Caki2 (cell line): ENCODE measurements at regions not wholly inside any gene's neighbourhood (a gene's known extent, or its start where the extent isn't known, plus 50 kb on each side); places are given as distances from the start of the nearest gene placed in this dataset.

Experiments
- DNase-seq: peaks from one replicate; pipeline ENCODE4 v3.0.0-alpha.2; 2015; ENCODE audit warnings: low read depth
- in situ Hi-C: cut with HindIII; loops from 2 replicates; pipeline ENCODE4 v1.10.0; 2016; ENCODE audit warnings: low sequenced_read_pairs, low pct_unique_long_range_greater_than_20kb, mixed read lengths

DNA sequence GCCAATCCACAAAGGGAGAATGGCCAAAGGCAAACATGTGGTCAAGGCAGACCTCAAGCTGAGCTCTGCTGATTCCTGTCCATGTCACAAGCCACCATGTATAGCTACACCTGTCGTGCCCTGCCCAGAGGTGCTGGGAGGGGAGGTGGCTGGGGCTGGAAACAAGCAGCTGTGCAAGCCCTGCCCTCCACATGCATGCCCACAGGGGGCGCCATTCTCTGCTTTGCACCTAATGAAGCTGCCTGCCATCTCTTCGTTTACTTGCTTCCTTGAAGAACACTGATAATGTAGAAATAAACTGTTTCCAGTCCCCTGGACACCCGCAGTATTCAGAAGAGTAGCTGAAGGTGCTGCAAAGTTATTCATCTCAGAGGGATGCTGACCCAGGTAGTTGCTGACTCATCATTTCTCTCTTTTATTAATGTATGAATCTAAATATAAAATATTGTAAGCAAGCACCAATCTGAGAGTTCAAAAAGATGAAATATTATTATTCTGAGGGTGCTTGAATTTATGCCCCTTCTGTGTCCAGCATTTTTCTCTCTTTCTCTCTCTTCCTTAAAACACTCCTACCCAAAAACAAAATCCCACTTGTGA lies 278.6 kb downstream of the ADGRA3 start:
- DNase-seq, result no peak
- in situ Hi-C loops, result no loop called here

DNA sequence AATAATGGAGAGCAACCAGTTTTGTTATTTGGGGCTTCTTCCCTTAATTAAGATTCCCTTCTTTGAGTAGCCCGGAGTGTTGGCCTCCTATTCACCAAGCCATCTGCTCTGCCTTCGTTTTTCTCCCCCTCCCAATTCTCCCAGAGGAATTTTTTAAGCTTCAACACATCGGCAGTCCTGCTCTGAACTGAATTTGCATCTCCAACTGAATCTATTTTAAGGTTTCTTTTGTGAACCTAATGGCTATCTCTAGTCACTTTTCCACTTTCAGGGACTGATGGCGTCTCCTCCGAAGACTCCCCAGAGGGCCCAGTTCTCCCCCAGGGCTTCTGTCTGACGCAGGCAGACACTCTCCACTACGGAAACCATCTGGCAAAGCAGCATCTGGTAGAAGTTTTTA lies 280.2 kb downstream of the ADGRA3 start:
- in situ Hi-C loops, result no loop called here
- no peak for DNase-seq

DNA sequence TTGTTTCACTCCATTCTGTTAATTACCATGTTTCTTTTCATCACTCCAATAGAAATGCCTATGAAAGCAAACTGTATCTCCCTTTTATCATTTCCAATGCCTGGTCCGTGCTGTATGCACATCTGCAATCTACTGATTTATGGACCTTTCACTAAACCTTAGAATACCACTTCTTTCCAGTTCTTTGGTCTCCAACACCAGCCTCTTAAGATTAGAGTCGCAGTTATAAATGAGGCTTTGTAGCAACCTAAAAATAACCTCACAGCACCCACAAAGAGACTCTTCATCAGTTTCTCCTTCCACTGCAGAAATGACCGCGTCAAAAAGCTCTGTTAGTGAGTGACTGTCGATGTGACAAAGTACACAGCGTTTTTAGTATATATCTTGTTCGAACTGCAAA lies 282.6 kb downstream of the ADGRA3 start:
- in situ Hi-C loops, result no loop called here
- no peak for DNase-seq

DNA sequence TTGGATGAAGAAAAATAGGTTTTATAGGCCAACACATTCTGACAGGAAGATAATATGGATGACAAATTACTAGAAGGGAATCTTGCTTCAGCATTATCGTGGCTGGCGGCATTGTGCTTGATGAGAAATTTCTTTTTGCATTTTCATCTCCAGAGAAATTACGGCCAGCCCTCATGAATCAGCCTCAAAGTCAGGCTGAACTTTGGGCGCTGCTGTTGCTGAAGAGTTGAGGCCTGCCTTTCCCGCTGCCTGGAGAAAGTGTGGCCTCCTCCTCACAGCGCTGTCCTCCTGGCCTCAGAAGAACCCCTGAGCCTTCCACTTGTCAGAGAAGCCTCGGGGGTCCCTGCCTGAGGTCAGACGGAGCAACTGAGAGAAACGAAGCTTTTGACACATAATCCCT lies 272.4 kb upstream of the KCNIP4 start:
- in situ Hi-C loops, result no loop called here
- no peak for DNase-seq

DNA sequence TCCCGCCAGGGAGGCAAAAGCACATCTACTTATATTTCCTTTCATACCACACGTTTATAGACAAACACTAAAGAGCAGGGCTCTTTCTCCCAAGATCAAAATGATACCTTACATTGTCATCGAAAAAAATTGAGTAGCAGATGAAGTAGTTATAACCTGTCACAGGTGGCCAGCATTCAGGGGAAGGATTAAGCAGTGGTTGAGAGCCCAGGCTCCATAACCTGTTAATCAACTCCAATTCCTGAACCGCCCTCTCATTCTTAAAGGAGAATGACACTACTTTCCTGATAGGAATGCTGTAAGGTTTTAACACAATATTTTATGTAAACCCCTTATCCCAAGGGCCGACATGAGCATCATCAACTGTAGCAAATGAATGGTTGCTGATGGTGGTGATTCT lies 268.9 kb upstream of the KCNIP4 start:
- in situ Hi-C loops, result no loop called here

DNA sequence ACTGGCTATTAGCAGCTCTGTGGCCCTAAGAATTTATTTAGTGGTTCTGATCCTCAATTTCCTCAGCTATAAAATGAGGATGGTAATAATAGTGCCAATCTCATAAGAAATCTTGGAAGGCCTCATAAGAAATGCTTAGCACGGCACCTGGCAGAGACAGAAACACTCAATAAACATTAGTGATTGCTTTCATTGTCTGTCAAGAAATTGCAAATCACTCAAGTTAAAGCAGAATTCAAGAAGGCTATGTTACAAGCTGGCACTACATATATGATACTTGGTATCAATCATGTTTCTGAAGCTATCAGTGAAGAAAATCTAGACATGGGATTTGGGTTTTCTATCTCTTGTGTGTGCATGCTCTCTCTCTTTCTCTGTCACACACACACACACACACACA lies 267.7 kb upstream of the KCNIP4 start:
- DNase-seq, result no peak
- in situ Hi-C loops, result no loop called here

More for the DNA sequence above, 268.9 kb upstream of the KCNIP4 start:
- DNase-seq, result no peak

DNA sequence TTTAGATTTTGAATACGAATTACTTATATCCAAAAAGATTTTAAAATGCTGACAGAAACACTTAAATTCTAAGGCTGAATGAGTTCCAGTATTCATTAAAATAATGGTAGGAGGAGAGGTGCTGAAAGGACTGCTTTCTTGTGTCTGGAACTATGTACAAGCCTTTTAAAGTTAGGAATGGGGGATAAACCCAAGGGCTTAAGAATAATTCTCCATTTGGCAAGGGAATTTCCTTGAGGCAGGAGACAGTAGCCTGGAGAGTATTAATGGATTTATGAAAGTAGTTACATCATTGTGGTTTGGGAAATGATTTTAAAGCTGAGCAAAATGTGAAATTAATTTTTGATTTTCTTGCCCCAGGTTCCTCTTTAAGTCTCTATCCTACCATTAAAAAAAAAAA lies 266.5 kb upstream of the KCNIP4 start:
- no peak for DNase-seq
- in situ Hi-C loops, result no loop called here

DNA sequence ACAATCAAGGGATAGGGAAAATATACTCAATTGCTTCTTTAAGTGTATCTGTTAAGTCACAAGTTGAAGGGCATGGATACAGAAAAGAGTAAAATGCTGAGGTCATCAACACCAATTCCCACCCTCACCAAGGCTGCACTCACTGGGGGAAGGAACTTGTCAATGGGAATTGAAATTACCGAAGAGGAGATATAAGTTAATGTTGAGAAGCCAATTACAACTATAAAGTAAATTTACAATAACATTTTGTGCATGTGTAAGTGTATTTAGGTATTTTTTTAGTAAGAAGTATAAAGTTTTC lies 255.1 kb upstream of the KCNIP4 start:
- DNase-seq, result no peak
- in situ Hi-C loops, result no loop called here

DNA sequence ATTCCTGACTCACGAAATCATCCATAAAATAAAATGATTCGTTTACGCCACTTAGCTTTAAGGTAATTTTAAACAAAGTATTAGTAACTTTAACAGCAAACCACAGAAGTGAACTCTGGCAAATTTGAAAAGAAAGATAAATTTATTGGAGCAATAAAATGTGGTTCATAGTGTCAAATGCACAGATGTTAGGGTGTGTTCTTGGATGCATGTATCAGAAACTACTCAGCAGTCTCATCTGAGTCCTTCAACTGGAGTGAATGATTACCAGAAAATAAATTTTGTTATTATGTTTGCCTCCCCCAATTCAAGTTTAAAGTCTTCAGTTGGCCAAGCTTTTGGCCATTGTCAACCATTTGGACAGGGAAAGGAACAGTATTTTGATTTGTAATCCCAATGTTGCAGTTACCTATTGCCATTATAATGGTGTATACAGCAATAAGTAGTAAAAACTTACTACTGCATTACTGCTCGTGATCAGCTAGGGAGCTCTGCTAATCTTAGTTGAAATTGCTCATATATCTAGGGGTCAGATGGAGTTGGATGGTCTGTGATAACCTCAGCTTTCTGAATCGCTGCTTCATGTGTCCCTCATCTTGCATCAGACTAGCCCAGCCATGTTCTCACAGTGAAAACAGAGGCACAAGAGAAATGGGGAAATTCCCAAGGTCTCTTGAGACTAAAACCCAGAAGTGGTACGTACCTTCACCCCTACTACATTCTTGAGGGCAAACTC lies 254.6 kb upstream of the KCNIP4 start:
- in situ Hi-C loops, result no loop called here
- DNase-seq, result no peak

DNA sequence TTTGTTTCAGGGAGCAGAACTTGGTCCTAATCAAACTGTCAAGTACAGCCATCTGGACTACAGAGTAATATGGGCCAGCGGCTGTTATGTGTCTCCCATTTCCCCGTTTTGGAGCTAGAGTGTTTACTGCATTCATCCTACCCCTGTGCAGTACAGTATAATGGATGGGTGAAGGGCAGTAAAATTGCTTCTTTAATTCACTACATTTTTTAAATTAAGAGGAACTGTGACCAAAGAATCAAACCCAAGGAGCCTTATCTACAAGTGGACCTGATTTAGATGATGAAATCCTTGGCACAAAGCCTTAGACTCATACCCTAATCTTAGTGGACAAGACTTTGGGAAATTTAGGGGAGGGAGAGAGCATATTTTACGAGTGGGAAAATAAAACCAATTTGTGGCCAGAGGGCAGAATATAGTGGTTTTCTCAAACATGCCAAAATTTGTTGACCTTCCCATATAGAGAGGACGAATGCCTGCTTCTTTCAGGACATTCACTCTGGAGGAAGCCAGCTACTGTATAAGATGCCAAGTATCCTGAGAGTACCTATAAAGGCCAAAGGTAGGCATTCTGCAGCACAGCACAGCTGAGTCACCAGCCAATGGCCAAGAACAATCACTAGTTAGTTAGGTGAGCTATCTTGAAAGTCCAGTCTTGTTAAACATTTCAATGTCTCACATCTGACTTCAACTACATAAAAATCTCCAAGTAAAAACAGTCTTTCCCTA lies 253.8 kb upstream of the KCNIP4 start:
- no peak for DNase-seq
- in situ Hi-C loops, result no loop called here

DNA sequence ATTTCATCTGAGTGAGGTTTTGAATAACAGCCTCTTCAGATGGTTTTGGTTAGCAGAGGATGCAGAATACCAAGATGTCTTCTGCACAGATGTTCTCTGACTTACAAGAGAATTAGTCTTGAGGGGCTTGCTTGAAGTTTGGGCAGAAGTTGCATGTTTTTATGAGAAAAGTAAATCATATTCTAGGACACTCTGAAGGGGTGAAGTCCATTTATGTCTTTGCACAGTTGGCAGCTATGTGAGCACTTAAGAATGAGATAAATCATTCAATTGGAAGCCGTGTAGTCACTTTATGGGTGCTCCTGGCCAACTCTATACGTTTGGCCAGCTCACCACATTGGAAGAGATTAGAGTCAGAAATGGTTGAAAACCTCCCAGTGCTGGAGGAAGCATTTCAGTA lies 252.7 kb upstream of the KCNIP4 start:
- in situ Hi-C loops, result no loop called here
- DNase-seq, result no peak

DNA sequence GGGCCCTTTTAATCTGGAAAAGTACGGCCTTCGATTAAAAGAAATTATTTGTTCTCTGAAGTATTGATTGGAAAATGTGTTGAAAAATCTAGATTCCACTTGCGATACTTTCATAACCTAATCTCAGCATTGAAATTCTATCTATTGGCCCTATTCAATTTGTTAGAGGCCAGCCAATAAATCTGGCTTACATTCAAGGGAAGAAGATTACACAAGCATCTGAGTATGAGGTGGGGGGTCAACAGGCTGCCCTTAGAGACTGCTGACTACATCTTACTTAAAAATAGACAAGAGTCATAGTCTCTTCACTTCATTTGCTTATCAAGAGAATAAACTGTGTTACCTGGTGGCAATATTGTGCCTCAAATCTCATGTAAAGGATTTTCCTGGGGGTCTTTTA lies 248.0 kb upstream of the KCNIP4 start:
- no peak for DNase-seq
- in situ Hi-C loops, result no loop called here

DNA sequence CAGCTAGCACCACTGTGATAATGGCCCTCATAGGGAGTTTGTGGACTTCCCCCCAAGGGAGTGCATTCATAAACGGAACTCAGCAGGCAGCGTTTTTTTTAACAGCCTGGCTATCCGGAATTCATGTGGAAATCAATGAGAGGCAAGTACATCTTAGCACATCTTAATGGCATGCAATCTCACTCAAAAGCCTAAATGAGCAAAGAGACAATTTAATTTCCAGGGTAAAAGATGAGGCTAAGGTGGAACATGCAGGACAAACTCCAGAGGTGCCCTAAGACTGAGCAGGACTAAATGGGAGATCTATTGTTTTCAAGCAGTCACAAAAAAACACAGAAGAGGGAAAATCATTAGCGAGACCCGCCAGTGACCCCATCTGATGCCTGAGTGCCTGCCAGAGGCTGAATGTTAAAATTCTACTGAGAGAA lies 243.5 kb upstream of the KCNIP4 start:
- peak; percentile 14 for DNase-seq

DNA sequence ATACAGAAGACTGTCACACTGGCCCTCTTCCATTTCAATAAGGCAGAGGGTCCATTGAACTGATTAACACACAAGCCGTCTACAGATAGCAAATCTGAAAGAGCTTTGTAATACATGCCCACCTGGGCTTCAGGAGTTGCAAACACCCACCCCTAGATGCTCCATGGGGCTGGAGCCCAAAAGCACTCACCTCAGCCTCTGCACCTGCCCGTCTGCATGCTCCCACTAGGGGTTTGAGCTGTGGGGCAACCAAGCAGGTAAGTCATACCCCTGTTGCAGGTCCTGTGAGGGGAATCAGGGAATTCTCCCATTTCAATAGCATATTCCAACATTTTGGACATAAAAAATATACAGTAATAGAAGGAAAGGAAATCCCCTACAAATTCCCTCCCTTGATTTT lies 243.0 kb upstream of the KCNIP4 start:
- in situ Hi-C loops, result no loop called here
- DNase-seq, result no peak

More for the DNA sequence above, 243.5 kb upstream of the KCNIP4 start:
- in situ Hi-C loops, result no loop called here

DNA sequence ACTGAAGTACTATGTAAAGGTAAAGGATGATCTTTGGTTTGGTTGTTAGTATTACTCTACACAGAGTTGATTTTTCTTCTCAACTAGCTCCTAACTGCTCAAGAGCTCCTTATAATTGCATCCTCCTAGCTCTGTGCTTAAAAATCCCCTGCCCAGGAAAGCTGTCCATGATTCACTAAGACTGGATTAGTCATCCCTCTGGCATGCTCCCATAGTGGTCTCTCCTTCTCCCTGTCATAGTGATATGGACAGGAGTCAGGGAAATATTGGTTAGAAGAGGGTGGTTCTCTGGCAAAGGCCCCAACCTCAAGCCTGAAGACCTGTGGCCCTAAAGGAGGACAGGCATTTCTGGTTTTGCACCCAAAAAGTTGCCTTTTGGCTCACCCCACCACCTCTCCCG lies 242.3 kb upstream of the KCNIP4 start:
- in situ Hi-C loops, result no loop called here
- DNase-seq, result peak; percentile 47

DNA sequence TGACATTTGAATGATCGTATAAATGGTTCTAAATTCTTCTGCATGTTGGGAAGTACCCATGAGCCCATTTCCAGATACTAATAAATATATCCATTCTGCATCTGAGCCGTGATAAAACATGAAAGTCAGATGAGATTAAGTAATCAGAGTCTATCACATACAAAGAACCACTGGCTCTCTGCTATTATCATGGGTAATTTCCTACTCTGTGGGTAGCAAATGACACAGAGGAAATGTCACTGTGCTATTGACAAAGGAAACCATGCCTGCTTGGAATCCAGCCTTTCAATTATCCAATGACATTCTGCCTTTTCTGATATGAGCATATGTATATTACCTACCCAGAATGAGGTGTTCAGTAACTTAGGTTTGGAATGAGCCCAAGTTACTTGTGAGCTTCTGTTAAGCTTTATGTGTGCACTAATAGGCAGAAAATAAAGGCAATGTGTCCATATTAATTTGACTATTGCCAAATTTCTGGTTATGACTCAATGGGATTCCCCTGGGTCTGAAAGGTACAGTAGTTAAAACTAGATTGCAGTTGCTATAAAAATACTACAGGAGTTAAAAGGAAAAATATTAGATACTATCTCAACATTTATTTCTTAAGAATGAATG lies 238.7 kb upstream of the KCNIP4 start:
- DNase-seq, result no peak
- in situ Hi-C loops, result no loop called here

DNA sequence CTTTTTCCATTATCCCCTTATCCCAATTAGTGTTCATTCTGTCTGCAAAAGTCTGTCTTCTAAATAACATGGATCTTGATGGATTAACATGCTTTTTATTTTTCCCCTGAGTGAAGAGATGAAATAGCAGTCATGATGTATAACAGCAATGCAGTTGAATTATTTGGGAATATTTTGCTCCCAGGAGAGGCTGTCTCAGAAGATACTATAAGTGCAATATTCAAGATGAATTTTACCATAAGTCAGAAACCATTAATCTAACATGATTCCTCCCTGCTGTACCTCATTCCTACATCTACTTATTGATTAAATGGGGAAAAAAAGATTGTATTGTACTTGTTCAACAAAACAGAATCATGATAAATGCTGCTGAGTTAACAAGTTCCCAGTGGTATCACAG lies 233.2 kb upstream of the KCNIP4 start:
- no peak for DNase-seq
- in situ Hi-C loops, result no loop called here

DNA sequence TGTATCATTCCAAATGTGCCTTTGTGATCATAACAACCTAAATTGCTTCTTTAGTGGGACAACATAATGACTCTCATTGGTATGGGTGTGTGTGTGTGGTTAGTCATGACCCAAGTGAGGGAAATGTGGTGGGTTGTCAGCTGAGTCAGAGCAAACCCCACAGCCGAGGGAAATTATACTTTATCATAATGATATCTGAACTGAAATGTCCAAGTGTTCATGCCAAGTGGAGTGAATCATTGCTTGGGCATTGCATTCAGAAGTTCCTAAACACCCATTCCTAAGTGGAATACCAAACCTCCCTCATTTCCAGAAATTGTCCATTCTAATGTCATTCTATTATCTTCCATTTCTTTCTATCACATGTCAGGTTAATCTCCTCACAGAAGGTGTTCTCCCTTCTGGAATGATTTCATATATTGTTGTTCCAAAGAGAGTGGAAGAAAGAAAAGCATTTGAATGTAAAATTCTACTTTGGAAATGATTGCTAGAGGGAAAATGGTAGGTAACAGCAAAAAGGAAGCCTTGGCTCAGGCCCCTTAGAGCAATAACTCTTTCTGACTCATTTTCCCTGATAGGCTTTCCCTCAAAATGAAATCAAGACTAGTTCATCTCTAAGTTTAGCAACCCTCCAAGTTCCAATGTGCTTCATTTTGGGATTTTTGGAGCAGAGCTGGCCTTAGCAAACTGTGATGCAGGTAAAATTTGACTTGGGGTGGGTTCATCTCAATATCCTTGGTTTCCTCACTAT lies 230.7 kb upstream of the KCNIP4 start:
- in situ Hi-C loops, result no loop called here
- DNase-seq, result peak; percentile 20

DNA sequence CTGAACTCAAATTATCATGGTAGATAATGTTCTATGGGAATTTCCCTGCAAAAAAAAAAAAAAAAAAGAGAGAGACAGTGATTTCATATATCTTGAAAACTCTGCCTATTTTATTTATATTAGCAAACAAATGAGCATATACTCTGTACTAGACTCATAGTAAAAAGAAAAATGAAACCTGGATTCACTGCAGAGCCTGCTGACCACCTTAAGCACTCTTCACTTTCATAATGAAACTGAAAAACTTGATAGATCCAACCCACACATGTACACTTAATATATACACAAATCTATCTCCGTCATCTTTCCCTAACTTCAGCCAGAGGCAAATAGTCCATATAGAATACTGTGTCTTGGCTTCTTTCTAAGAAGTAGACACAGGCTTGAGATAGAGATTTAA lies 226.1 kb upstream of the KCNIP4 start:
- in situ Hi-C loops, result no loop called here
- DNase-seq, result no peak
